NCI-H82 treated with DMSO at 0.1 percent for 48 hours (cell line): ENCODE measurements at regions not wholly inside any gene's neighbourhood (a gene's known extent, or its start where the extent isn't known, plus 50 kb on each side); places are given as distances from the start of the nearest gene placed in this dataset.

Source experiments
- DNase-seq: peaks from one replicate; lab custom pipeline; 2025; ENCODE audit not compliant: unreplicated experiment; lab: John Stamatoyannopoulos, UW

DNA sequence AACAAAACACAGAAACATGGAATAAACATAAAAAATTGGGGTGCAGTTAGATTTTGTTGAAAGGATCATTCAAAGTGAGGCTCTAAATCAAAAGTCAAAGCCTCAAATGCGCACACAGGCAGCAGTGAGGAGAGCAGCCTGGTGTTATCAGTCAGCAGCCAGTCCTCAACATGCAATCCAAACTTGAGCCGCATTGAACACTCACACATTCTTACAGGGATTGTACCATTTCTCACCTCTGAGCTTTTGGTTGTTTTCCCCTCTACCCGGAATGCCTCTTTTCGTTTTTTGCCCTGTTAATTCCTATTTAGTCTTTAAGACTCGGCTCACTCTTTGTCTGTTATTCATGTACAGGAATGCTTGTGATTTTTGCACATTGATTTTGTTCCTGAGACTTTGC, 81.1 kb upstream of the PUM3 start:
- DNase-seq, result no peak

DNA sequence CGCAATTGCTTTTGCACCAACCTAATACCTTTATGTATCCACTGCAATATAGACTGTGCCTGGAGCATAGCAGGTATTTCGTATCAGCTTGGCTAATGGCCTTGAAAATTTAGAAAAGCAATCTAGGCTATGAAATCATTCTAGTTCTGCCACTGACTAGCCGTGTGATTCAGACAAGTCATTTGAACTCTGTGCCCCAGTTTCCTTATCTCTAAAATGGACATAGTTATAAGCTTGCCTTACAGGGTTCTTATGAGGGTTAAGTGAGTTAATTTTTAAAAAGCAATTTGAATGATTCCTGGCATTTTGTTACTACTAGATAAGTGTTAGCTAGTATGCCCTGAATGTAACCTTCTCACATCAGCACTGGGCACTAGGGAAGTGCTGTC, 80.5 kb upstream of the PUM3 start:
- DNase-seq, result no peak

DNA sequence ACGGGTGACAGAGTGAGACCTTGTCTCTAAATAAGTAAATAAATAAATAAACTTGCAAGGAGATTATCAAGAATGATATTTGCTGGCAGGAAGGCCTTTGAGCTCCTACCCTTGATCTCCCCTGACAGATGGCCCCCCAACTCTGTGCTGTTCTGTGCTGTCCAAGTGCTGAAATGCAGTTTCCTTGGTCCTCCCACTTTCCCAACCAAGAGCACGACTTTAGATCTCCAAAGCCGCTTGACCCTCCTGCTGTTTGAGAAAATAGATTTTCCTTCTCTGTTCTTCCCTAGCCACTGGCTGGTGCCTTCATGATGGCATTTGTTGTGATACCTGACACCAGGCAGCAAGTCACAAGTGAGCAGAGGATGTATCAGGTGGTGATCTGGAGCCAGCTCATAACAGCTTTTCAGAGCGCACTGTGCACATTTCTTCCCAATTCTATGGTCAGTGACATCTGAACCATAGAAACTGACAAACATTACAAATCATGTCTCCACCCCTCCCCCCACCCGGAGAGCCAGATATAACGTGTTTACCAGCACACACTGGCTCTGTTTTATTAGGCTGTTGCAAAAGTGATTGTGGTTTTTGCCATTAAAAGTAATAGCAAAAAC, 80.0 kb upstream of the PUM3 start:
- no peak for DNase-seq

DNA sequence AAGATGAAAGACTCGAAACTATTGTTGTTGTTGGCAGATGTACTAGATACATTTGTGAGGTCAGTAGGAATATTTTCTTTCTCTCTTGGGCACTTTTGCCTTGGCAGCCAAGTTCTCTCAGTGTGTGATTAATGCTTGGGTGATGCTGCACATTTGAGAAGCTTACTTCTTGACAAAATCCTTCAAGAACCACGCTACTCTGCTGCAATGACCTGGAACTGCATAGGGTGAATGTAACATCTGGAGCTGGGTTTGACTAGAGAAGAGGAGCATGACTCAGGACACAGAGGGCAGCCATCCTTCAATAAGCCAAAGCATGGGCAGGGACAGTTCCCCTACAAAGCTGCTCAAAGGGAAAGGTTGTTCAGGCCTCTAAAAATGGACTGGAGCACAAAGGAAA, 75.5 kb upstream of the PUM3 start:
- DNase-seq, result no peak

DNA sequence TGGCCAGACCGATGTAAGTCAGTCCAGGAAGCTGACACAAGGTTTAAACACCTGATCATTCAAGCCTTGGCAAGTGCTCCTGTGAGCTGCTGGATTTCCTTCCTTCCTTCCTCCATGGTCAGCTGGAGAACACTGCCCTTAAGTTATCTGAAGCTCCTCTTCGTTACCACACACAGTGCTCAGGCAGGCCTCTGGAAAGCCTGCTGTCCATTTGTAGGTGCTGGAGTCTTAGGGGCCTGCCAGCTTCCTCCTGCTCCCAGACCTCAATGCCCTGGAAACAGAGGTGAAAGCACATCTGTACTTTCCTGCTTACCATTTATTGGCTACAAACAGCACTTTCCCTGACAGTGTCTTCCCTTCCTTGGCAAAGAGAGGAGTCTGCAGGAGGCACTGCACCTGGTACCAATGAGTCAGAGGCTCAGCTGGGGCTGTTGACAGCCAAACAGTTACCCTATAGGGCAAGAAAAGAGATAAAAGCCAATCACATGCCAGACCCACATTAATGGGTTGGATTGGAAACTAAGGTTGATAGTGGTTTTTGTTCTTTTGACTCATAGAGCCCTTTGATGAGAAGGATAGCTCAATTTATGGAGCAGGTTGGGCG, 72.6 kb upstream of the PUM3 start:
- DNase-seq, result no peak

DNA sequence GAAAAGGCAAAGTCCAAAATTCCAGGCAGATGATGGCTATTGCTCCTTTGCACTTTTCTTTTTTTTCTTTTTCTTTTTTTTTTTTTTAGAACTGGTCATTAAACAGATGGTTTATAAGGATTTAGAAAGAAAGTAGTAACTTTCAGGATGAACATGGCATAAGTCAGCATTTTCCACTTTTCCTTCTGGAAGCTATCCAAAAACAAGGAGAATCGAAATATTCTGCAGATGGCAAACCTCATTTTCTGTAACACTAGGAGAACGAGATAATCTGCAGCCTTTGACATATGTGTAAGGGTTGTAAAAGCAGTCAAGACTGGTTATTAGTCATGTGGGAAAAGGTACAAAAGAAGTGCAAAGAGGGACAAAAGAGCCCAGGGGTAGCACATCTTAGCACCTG, 69.1 kb upstream of the PUM3 start:
- no peak for DNase-seq

DNA sequence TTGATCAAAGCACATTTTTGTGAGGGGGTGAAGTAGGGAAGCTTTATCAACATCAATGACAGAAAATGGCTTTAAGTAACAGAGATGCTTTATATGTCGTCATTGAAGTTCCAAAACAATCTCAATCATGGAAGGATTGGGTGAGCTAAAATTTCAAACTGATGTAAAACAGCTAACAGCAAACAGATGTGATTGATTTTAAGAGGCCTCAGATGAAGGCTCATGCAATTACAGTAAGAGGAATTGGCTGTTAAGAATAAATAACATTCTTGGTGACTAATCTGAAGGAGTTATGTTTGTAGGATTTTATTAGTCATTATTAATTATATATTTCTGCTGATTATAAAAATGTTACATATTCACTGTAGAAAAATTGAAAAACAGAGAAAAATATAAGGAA, 63.5 kb upstream of the PUM3 start:
- no peak for DNase-seq

DNA sequence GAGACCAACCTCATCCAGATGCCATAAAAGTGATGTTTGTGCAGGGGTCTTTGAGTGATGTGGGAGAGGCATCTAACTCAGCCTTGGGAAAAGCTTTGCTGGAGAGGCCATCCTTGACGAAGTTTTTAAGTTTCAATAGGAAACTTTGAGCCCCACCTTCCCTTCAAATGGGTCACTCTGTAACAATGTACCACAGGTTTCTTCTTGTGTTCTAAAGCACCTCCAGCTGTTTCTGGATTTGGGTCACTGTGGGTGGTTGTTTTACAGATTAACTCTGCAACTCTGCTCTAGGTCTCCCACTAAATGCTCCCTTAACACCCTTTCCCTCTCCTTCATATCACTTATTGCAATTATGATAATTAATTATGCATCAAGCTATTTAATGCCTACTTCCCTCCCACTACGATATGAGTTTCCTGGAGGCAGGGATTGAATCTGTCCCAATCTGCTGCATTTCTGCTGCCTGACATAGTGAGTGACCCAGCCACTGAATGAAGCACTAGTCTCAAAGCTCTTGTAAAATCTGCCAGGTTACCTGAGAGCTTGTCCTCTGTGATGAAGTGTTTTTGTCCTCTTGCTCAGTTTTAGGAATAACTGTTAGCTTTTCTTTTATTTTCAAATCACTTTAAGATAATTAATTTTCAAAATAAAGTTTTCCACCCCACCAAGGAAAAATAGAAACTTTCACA, 60.5 kb upstream of the PUM3 start:
- DNase-seq, result no peak
